NCI-H510A treated with DMSO at 0.1 percent for 48 hours (cell line): ENCODE measurements at regions not wholly inside any gene's neighbourhood (a gene's known extent, or its start where the extent isn't known, plus 50 kb on each side); places are given as distances from the start of the nearest gene placed in this dataset.
A peak's percentile ranks its signal among the peaks of the same experiment; 100 is the strongest.
"Not testable (repeated sequence)": the region's sequence is repeated elsewhere in the genome, so short reads cannot be mapped to it uniquely, and the experiment has no call there.

Experiments
- DNase-seq: peaks from one replicate; lab custom pipeline; 2025; lab: John Stamatoyannopoulos, UW

DNA sequence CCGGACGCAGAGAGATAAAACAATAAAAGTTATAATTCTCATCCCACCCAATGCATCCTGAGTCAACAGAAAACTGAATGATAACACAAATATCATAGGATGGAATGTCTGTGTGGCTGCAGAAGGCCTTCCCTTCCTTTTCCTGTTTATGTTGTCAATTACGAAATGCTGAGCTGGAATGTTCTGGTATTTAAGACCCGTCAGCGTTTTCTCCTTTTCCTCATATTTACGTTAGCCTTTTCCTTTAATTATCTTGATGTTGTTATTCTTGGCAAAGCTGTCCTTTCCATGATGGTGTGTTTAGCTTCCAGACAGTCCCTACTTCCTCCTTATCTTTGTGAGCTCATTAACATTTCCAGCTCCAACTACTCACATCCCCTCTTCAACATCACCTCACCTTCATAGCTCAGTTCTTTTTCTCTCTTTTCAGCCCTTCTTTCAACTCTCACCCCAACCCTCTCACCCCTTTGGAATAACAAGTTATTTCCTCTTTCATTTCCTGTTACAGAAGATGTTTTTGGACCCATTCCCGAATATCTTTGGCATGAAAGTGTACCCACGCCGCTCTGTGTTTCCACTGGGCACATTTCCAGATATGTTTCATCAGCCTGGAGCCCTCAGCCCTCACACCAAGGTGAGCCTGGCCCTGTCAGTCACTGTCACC is 221.6 kb downstream of the NR2F1-AS1 start:
- DNase-seq: no peak

DNA sequence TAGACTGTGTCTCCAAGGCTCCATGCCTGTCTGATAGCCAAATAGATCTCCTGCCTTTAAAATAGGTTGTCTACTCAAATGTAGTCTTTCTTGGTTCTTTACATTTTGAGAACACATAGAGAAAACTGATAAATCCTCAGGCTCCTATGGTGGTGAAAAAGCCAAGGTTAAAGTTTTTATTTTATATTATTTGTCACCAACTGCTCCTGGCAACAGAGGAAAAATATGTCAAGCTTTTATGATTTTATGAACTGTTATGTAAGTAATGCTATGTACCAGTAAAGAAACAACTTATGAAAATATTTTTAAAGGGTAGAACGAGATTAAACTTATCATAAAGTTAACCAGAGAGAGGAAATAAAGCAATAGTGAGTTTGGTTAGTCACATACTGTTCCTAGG is 222.8 kb downstream of the NR2F1-AS1 start:
- DNase-seq: no peak

DNA sequence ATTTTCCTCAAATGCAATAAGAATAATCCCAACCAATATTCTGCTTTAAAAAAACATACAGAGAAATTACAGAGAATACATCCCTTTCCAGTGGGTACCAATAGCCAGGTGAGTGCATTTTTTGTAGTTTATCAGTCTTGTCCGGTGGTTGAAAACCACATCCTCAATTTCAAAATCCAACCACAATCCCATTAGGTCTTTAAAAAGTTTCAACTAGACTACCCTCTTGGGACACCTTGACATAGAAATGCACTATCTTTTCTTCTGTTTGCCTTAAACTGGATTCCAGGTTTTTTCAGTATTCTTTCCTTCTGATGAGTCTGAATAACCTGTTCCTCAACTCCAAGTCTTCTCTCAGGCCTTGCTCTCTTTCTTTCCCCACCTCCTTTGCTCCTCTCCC is 223.3 kb downstream of the NR2F1-AS1 start:
- DNase-seq: no peak

DNA sequence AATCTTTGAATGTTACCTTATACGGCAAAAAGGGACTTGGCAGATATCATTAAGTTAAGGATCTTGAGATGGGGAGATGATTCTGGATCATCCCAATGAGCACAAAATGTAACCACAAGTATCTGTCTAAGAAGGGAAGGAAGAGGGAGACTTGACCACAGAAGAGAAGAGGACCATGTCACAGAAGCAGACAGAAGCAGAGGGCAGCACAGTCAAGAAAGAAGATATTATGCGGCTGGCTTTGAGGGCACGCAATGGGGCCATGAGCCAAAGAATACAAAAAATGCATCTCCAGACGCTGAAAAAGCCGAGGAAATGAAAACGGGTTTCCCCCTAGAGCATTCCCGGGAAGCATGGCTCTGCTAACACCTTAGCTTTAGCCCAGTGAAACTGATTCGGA is 225.3 kb downstream of the NR2F1-AS1 start:
- DNase-seq: no peak

DNA sequence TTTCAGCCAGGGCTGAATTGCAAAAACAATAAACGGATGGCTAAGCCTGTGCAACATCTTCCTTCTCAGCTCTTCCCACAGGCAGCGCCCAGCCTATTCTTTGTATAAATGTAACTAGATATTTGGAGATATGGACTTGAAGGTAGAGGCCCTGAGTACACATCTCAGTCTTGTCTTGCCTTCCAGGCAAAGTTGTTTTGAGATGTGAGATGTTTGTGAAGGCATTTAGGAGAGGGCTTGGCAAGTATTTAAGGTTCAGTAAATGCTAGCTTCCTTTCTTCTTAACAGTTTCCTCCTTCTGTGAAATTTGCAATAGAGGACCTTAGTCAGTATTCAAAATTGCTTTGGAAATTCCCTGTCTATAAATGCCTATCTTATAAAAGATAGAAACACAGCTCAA is 228.8 kb downstream of the NR2F1-AS1 start:
- DNase-seq: no peak

DNA sequence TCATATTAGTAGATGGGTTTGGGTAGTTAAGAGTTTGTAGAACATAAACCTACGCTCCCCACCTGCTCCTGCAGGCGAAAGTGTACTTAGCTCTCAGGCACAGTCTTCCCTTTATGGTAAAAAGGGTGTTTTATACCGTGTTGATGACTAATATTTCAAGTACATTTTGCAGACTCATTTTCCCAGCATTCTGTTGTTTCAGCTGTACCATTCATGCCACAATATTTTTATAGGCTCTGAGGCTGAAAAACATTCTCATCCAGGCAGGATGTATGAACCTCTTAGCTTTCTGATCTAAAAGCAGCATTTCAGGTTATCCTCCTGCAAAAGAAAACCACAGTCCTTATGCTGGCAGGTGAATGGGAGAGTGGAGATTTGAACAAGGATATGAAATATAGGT is 231.4 kb downstream of the NR2F1-AS1 start:
- peak; percentile 4 for DNase-seq

DNA sequence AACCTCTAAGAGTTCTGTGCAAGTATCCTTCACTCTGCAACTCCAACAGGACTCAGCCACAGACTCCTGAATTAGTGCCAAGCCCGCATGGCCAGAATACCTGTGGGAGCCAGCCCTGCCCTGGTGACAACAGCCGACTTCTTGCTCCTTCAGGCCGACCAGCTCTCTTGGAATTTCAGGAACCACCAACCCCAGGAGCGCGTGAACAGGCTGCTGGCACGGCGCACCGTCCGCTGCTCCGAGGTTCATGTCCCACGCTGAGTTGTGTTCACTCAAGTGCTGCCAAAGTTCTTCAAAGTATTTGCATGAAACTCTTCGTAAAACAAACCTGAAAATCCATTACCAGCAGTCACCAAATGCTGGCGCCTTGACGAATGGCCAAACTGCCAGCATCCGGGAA is 232.8 kb downstream of the NR2F1-AS1 start:
- no peak for DNase-seq

DNA sequence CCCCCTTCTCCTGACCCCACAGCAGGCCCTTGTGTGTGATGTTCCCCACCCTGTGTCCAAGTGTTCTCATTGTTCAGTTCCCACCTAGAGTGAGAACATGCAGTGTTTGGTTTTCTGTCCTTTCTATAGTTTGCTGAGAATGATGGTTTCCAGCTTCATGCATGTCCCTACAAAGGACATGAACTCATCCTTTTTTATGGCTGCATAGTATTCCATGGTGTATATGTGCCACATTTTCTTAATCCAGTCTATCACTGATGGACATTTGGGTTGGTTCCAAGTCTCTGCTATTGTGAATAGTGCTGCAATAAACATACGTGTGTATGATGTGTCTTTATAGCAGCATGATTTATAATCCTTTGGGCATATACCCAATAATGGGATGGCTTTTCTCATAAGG is 234.2 kb downstream of the NR2F1-AS1 start:
- not testable (repeated sequence) for DNase-seq

DNA sequence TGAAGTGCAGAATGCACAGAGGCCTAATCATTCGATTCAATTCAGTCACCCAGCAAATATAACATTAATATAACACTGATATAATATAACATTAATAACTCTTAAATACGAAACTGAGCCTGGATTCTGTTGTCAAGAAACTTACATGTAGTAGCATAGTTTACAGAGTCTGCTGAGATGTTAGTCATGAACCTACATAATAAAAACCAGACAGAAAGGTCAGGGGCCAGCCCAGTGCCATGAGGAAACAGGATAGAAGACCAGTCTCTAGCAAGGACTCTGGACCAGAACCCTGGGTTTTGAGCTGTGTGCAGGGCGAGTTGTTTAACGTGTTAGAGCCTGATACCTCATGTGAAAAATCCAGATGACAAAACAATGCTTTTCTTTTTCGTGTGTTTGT is 234.7 kb downstream of the NR2F1-AS1 start:
- no peak for DNase-seq

DNA sequence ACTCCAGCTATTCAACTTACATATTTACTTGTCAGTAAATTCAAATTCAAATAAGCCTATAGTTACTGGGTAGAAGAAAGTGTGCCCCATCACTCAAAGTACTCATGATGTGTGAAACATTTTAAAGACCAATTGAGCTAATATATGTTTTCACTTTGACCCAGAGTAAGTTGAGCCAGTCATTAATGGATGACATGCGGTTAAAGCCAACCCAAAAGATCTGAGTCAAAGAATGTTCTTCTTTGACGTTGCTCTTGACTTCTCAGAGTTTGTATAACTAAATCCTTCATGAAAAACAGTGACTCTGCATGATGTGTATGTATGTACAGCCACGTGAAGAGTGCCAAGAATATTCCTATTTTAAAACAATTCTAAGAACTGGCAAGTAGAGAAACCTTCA is 237.4 kb downstream of the NR2F1-AS1 start:
- DNase-seq: no peak

DNA sequence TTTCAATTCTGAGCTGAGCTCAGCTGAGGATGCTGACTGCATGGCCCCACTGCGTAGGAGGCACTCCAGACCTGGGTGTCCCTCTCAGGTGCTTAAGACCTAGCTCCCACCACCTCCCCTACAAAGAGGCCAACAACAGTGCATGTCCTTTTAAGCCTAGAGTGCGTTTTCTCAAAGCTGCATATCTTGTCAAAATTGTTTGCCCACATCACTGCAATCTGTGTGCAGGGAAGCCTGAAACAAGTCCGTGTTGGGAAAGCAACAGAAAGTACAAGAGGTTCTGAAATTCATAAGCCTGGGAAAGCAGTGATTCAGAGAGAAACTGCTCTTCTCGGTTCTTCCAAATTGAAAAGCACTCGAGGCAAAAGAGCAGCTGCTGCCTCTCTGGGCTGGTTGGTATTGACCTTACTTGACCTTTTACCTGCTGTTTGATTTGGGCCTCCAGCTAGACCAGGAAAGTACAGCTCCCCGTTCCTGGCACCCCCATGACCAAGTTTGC is 238.4 kb downstream of the NR2F1-AS1 start:
- peak; percentile 43 for DNase-seq

DNA sequence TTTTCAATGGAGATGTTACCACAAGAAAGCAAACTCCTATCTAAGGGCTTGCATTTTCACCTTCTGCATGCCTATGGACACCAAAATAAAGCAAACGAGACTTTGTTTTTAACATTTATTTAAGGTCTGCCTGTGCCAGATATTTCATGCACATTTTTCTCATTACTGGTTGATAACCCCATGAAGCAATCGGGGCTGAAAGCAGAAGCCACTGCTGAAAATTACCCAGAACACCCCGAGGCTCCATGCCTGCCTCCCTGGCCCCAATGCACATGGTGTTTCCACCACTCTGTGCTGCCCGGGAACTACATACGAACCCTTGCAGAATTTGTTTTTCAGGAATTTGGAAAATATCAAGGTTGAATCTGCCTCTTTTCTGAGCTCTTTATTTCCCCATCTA is 240.1 kb downstream of the NR2F1-AS1 start:
- DNase-seq: no peak

DNA sequence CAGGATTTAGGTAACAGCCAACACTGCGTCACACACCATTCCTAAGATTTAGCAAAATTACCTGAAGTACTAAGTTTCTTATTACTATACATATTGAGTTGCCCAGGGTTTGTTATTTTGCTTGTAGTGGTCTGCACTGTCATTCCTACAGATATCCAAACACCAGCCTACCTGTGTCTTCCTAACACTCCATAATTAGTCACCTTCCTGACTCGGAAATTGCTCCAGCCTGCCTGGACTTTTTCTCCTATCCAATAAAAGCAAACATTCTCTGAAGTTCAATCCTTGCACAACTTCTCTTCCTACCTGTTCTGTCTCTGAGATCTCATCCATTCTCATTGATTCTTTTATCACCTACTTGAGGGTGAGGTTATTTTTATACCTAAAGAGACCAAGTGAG is 243.9 kb downstream of the NR2F1-AS1 start:
- no peak for DNase-seq

DNA sequence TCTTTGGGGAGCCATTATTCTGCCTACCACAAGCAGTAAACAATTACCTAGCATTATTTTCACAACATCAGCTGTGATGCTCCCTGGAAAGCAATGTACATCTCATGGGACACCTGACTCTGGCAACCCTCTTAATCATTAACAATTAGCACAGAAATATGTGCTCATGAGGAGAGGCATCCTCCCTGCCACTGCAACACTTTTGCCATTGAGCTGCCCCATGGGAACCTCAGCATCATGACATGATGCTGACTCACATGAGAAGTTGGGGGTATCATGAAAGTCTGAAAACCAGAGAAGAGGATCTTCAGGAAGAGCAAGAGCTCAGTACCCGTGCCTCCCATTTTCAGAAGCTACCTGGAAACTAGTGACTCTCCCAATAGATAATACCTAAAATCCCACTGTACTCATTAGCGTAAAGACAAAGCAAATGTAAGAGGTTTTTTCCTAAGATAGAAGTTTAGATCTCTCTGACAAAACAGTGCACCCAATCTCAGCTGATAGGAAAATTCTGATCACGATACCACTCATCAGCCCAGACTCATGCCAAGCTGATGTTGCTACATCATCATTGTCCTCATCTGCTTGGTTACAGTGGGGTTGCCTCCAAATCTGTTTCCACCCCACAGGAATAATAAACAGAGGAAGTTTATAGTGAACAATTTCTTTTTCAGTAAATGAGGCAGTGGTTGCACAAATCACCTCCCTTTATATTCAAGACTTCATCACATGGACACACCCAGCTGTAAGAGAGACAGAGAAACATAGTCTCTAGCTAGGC is 244.5 kb downstream of the NR2F1-AS1 start:
- DNase-seq: no peak

DNA sequence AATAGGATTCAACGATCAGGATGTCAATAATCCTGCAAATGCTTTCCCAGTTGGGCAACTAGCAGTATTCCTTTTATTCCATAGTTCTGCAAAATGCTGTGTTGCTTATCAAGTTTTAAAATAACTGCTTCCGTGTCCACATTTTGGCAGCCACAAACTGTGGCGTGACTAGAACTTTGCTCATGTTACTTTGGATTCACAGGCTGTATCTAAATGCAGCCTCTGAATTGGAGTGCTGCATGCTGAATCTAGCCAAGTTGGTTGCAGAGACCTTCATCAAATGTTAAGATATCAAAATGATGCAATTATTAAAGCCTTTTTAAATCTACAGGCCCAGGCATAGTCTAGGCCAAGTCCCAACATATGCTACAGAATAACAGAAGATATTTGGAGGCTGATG is 249.2 kb downstream of the NR2F1-AS1 start:
- DNase-seq: no peak

DNA sequence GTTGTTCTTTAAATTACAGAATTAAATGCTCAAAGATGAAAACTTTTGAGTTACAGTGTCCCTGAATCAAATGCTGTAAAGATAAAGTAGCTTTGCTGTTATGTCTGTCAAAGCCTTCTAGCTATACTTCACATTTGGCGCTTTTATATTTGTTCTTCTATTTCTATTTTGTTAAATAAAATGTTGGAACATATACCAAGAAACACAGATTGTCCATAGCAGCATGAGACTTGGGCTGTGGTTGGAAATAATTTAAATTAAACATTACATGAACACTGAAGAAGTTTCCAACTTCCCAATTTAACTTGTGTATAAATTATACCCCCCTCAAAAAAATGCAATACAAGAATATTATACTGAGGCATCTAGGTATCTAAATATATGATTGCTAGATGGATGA is 249.8 kb downstream of the NR2F1-AS1 start:
- DNase-seq: no peak

DNA sequence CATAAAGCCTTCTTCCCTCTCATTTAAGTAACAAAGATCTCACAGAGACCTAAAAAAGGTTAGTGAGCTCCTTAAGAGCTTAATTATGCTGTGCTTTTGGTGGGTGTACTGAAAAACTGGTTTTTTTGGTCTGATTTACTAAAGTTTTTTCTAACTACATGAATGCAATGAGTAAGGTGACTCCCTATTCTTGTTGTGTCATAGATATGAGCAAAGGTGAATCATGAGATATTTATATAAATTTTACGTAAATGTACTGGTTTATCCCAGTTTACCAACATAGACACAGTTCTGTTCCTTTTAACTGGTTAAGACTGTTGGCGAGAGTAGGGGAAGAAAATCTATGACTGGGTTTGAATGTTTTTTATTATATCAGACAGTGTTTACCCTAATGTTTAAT is 250.5 kb downstream of the NR2F1-AS1 start:
- no peak for DNase-seq

DNA sequence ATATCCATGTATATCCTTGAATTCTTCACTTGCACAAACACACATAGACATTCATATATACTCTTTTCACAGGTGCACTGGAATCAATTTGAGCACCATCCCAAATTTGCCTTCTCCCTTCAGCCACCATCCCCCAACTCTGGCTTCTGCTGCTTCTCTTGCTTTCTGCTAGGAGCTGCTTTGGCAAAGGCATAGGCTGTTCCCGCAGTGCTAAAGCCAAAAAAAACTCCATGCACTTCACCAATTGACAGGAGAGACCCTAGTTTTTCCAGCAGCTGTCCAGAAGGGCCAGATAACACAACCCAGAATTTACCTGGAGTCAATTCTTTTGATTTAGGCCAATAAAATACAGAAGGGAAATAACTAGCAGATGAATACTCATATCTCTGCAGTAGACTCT is 251.3 kb downstream of the NR2F1-AS1 start:
- DNase-seq: no peak

DNA sequence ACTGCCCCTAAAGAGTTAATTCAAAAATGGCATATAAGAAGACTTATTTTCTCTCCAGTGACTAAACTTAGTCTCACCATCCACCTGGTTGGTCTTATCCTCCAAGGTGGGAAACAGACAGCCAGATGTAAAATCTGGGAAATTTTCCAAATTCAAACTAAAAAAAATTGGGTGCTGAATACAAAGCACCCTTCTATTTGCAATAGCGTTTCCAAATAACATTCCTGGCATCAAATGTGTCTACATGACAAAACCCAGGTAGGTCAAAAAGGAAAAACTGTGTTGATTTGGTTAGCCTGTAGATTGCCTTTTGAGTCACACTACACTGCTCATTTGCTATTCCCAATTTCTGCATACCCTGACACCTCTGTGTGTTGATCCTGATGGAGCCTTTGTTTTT is 252.2 kb downstream of the NR2F1-AS1 start:
- DNase-seq: no peak

DNA sequence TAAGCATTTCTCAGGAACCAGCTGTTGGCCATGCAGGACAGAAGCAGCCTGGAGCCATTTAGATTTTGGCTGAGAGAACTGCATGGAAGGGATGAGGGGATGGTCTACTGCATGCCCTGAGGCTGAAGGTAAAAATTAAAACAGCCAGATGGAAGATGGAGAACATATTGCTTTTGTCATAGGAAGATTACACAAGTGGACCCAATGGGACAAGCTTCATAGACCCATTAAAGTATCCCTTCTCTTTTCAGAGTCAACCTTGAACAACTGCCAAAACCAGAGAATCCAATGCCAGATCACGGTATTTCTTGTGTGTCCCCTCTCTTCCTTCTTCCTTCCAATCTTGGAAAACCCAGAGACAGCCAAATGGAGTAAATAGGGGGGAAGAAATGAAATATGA is 253.4 kb downstream of the NR2F1-AS1 start:
- no peak for DNase-seq

DNA sequence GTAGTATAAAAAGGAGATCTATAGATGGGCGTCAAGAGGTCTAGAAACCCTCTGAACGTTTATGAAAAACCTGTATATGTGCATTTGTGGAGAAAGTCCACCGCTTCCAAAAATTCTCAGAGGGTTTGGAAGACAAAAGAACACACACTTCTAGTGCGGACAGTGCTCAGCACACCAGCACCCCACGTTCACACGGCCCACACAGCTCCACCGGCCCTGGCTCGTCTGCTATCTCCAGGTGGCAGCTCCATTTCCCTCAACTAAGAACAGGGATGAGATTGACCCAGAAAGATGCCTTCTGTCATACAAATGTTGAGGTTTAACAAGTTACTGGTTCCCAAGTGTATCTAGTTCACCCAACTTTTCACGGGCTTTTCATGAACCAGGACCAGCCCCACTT is 255.1 kb downstream of the NR2F1-AS1 start:
- DNase-seq: no peak

DNA sequence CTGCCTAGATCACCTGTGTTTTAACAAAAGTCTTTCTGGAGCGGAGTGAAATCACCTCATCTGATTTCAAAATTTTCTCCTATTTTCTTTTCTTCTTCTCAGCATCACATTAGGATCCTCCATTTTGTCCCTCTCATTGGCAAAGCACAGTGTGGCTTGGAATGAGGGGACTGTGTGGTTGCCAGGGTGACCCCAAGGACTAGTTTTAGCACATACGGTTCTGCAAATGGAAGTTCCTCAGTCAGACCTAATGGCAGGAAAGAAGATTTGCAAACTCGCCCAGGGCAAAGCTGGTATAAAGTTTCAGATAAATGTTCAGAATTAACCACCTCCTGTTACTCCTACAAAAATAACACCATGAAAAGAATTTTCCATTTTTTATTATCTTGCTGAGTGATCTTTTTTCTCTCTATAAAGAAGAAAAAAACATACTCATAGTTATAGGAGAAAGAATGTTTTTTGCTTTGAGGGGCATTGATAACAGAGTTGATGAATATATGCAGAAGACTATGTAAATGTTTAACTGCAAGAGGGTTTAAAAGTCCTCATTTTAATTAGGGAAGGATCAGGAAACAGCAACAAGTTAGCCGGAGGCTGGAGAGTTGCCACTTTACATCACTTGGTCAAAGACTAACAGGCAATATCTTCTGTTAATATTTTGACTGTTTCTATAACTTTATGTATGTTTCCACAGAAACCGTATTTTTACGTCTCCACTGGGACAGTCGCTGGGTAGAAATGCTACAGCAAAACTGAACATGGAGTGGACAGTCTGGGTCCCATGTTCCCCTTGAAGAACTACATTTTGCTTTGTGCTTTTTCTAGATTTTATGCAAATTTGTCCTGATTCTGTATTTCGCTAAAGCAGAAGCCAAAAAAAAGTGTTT is 257.8 kb downstream of the NR2F1-AS1 start:
- DNase-seq: no peak
